GM21717 (cell line): ENCODE measurements at regions not wholly inside any gene's neighbourhood (a gene's known extent, or its start where the extent isn't known, plus 50 kb on each side); places are given as distances from the start of the nearest gene placed in this dataset.

Experiments
- ATAC-seq: cut with Tn5 transposase; IDR thresholded peaks from one replicate; pipeline ENCODE4 v1.9.1; 2021; ENCODE audit warnings: mild to moderate bottlenecking, moderate library complexity; ENCODE audit not compliant: unreplicated experiment

DNA sequence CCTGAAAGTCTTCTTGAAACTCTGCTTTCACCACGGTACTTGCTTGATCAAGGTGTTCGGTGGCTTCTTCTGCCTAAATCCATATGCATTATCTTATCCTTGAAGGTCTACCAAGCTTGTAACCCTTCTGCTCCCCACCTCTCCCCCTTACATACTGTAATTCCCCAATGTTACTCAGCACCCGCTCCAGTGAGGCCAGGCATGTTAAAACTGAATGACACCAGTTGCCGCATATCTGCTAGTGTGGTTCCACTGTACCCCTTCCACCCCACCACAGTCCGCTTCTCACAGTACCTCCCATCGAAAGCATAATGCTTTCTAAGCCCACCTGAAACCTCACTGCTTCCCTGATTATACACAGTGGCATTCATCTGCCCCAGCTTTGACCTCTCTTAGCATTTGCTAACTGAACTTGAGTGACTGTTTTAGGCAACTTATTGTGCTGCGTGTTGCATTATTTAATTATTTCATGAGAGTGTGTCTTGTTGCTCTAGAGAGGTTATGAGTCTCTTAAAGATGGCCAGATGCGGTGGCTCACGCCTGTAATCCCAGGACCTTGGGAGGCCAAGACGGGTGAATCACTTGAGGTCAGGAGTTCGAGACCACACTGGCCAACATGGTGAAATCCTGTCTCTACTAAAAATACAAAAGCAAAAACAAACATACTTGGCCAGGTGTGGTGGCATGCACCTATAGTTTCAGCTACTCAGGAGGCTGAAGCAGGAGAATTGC is 87.6 kb upstream of the MBNL2 start:
- no peak for ATAC-seq

DNA sequence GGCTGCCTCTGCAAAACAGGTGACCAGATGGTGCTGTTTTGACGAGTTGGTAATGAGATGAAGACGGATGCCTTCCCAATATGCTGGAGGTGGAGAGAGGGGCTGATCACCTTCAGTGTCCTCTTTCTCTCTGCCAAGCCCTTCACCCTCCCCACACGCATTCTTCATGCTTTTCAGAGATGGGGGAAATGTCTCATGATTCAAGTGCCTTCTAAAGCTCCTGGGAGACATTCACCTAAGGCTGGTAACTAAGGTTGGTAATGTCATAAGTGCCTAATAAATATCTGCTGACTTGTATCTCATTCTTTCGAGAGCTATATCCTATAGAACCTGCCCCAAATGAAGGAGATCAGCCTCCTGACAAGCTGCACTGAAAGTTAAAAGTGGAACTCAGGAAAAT is 86.2 kb upstream of the MBNL2 start:
- no peak for ATAC-seq

DNA sequence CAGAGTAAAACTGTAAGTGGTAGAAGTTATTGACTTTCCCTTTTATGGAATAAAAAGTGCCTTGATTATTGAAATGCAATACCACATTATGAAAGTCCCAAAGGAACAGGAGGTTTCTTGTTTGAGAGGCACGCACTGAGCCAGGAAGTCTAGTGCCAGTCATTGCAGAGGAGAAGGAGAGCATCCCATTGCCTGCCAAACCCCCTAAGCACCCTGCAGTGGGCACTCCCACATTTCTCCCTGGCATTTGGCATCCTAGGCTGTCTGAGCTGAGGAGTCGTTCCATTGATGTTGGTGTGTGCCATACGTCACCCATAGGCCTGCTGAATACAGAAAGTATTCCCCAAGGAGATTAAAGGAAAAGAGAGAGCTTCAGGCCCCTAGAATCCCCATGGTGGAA is 85.7 kb upstream of the MBNL2 start:
- no peak for ATAC-seq

DNA sequence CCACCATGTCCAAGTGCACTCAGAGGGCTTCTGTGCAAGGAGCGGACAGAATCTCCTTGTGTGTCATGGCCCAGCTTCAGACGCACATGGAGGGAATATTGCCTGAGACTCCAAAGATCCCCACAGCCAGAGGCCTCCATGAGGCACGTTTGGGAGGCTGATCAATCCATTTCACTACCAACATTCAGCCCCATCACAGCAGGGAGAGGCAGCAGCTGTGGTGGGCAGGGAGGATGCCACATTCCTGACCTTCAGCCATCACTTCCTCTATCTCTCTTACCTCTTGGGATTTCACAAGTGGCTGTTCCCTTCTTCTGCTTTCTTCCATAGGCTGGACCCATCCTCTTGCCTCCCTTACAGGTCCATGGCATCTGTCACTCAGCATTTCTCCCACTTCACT is 82.4 kb upstream of the MBNL2 start:
- no peak for ATAC-seq

DNA sequence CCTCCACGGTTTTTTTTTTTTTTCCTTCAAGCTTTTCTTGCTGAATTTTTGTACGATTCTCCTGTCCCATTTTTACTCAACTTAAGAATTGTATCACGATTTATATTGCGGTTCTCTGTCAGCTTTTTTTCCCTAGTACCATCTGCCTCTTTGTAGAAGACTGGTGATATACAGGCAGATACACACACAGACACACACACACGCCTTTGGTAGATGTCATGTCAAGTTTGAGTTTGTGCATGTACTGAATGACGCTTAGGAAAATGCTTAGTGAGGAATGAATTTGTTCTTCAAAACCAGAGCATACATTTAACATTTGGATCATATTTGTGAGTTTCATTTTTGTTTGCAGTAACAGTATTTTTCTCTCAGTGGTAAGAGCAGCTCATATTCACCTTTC is 82.0 kb upstream of the MBNL2 start:
- no peak for ATAC-seq

DNA sequence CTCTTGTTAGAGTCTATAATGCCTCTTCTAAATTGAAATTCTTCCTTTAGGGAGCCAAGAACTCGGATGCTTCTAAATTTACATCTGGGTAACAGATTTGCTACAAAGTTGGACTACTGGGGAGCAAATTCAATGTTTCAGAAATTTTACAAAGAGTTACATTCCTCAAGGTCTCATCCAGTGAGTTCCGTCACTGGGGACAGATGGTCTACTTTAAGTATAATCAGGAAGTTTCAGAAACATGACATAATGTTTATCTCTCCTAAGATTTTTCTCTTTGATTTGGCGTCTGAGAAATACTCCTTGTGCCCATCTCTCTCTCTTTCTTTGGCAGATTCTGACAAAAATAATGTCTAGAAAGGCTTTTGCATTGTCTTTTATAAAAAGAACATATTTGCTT is 81.5 kb upstream of the MBNL2 start:
- no peak for ATAC-seq

DNA sequence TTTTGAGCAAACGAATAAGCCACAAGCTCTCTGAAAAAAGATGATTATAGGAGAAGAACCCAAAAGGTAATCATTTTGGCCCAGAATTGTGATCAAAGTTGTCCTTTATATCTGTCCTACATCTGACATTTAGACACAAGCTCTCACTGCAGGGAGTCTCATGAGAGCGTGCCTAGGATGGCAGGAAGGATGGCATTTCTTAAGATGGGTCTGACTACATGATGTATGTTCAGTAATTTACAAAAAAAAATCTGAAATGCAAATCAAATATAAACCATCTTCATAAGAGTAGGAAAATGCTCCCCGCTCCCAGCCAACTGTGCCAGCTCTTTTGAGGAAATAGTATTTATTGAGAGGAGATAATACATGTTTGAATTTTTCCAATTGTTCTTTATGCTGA is 81.0 kb upstream of the MBNL2 start:
- no peak for ATAC-seq

DNA sequence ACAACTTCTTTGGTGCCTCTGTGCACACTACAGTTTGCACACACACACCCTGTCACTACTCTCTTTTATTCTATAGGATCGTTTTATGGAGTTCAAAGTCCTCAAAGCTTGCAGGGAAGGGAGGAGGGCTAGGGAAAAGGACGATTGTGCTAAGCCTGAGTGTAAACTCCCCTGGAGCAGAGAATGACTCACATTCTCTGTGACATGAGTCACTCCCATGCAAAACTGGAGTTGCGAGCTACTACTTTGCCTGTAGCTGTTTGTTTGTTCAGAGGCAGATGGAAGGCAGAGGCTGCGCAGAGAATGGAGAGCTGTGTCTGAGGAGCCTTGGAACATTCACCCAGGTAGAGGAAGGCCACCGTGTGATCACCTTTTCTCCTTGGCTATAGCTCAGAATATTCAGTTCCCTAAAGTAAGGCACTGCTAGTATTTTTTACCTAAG is 80.5 kb upstream of the MBNL2 start:
- peak; percentile 98 for ATAC-seq

DNA sequence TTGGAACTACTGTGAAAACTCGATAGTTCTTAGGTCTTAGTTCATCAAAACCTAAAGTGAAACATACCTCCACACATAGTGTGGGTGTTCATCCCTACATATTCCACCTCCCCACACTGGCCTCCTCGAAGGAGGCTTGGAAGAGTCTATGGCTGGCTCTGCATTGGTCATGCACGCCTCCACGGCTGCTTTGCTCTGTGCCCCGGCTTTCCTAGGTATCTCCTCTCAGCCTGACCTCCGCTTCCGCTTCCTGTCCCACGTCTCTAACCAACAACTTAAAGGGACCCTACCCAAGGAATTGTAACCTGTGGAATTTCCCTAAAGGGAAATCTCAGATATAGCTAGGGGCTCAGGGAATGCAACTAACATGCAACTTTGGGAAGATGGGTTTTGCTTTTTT is 79.7 kb upstream of the MBNL2 start:
- ATAC-seq: no peak

DNA sequence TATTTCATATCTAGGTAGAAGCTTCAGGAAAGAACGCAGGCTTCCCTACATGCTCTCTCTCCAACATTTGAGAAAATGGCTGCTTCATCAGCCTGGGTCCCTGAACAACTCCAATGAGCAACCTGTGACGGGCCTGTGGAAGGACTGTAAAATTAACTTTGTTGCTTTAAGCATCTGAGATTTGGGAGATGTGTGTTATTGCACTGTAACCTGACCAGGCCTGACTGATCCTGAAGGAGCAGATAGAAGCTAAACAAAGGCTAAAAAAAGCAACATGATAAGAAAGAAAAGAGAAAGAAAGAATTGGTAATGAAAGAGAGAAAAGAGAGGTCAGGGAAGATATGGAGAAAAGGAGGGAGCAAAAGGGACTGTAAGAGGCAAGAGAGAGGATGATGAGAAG is 77.1 kb upstream of the MBNL2 start:
- no peak for ATAC-seq

DNA sequence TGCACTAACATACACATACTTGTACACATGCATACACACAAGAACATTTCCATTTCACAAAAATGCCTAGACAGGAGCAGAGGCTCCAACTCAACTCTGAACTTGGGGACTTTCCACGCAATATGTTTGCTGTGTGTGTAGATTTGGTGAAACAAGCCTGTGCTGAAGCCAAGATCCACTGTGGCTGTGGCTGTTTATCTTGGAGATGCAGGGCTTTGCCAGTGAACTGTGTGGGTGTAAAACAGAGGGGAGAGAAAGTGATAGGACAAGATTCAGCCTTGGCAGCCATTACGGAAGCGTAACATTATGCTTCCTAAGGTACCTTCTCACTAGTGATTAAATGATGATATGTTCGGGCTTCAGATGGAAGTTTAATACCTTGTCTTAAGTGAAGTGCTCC is 73.2 kb upstream of the MBNL2 start:
- no peak for ATAC-seq

DNA sequence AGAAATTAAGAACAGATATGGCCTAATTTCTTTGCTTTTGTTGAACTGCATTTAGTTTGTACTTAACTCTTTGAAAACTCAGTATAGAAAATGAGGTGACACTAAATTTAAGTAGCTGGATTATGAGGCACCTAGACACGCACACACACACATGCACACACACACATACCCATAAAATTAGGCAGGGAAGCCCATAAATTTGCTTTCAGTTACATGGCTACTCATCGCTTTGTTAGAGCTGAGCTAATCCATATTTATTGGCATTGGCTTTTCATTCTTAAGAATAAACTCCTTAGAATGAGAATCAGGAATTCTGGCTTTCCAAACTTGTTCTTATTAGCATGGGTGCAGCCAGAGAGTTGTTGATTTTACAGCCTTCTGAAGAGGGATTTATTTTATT is 61.7 kb upstream of the MBNL2 start:
- no peak for ATAC-seq

DNA sequence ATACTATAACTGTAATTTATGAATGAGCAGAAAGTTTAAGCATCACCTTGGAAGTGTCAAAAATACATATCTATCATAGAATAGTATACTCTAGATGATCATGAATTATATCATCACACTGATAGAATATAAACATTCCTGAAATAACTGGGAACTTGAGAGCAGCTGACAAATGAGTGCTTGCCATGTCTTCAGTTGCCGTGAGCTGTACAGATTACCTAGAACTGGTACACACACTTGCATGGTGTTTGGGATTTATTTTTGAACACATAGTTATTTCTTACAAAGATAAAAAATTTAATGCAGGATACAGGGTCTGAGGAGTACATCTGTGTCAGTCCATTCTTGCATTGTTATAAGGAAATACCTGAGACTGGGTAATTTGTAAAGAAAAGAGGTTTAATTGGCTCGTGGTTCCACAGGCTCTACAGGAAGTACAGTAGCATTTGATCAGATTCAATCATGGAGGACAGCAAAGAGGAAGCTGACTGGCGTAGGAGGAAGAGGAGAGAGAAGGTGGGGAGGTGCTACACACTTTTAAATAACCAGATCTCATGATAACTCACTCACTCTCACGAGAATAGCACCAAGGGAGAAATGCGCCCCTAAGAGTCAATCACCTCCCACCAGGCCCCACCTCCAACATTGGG is 60.4 kb upstream of the MBNL2 start:
- no peak for ATAC-seq

DNA sequence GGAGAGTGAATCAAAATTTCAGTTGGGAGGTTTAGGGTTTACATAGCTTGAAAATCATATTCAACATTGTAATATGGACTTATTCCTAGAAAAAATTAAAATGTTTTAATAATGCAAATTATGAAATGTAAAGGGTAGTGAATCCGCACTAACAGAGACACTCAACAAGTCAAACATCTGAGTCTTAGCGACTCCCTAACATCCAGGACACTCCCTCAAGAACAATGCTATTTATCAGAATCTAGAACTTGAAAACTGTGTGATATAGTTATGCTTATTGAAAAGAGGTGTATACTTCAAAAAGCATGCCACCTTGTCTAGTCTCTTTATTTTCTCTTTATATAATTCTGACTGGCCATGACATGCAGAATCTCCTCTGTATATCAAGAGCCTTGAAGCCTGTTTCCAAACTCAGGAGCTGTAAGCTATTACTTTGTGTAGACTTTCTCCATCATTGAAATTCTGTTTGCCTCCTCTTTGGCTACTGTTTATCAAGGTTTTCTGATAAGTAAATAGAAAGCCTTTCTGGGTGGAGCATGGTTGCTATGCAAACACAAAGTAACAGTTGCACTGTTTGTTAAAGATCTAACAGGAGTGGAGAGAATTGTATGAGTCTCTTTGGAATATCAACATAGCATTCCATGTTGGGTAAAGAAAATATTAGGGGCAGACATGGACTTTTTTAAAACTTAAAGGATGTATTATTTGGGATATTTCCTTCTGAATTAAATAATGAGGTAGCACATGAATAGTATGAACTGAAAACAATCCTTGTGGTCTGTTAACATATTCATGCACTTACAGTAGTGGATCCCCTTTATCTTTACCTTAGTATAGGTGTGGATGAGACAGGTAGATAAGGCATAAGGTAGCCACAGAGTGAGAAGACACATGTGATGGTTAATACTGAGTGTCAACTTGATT is 56.4 kb upstream of the MBNL2 start:
- ATAC-seq: no peak

DNA sequence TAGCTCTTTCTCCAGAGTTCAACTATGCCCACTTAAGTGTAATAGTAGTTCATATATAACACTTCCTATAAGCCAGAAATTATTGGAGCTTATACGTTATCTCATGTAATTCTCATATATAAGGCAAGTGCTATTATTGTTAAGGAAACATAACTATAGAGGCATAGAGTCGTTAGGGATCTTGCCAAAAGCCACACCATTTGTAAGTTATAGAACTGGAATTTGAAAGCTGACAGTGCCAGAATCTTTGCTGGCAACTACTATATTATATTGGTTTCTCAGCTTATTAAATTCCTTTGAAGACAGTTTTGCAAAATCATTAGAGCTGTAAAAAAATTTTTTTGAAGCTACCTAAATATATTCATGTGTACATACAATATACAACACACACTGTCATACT is 51.0 kb upstream of the MBNL2 start:
- ATAC-seq: no peak
